ENCODE measurements at regions not wholly inside any gene's neighbourhood (a gene's known extent, or its start where the extent isn't known, plus 50 kb on each side); places are given as distances from the start of the nearest gene placed in this dataset.

- H3K4me3 ChIP-seq: no peak overlapping the region
- TF ChIP-seq FOXP2 (optimal IDR thresholded peaks at IDR 0.05; ENCODE audit: control extremely low read depth, extremely low read length, insufficient read depth) (no peak), POLR2AphosphoS5 (IDR thresholded peaks at IDR 0.05; ENCODE audit: borderline replicate concordance, low read depth, low read length) (no peak), EZH2 (IDR thresholded peaks at IDR 0.05) (no peak)
- H3K9ac ChIP-seq (ENCODE audit: insufficient read length): no peak overlapping the region
- no peak for DNase-seq (ENCODE audit: low read depth, low spot score)
- no peak overlapping the region for H3K27ac ChIP-seq
- H3K9me3 ChIP-seq (ENCODE audit: low read depth, low read length): no peaks in the 10 kb centered on the region
- no peaks in the 10 kb centered on the region for H3K36me3 ChIP-seq (ENCODE audit: insufficient read depth, low read length)
These were observed 860.7 kb downstream of the PCDH19 start for GRCh38 chrX:99549381-99549780.

DNA sequence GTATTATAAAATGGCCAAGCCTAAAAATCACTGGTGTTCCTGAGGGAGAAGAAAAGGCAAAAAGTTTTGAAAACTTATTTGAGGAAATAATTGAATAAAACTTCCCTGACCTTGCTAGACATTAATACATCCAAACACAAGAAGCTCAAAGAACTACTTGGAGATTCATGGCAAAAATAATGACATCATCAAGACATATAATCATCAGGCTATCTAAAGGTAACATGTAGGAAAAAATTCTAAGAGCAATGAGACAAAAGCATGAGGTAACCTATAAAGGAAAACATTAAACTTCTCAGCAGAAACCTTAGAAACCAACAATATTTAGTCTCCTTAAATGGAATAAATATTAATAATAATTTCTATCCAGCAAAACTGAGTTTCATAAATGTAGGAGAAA, 887.6 kb downstream of the PCDH19 start:
- Histone ChIP-seq H3K27ac (no peak overlapping the region), H3K36me3 (ENCODE audit: insufficient read depth, low read length) (no peaks in the 10 kb centered on the region), H3K9ac (ENCODE audit: insufficient read length) (no peak overlapping the region), H3K9me3 (ENCODE audit: low read depth, low read length) (no peaks in the 10 kb centered on the region), H3K4me3 (no peak overlapping the region)
- TF ChIP-seq EZH2 (IDR thresholded peaks at IDR 0.05) (no peak), FOXP2 (optimal IDR thresholded peaks at IDR 0.05; ENCODE audit: control extremely low read depth, extremely low read length, insufficient read depth) (no peak), POLR2AphosphoS5 (IDR thresholded peaks at IDR 0.05; ENCODE audit: borderline replicate concordance, low read depth, low read length) (no peak)
- DNase-seq (ENCODE audit: low read depth, low spot score): no peak

DNA sequence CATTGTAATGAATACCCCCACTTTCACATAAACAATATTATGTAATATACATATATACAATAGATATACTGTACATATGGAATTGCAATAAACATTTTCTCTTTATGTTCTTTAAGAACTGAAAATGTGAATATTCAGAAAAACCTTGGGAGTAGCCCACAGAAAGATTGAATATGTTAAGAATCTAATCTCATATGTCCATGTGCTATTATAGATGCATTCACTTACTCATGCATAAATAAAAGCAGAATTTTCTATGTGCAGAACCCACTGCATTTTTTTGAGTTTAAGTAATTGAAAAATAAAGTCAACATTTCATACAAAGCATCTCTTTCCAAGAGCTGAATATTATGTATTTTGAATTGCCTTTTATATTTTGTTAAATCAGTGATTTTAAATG, 902.3 kb downstream of the PCDH19 start:
- H3K9ac ChIP-seq (ENCODE audit: insufficient read length): no peak overlapping the region
- DNase-seq (ENCODE audit: low read depth, low spot score): no peak
- no peak overlapping the region for H3K4me3 ChIP-seq
- no peaks in the 10 kb centered on the region for H3K36me3 ChIP-seq (ENCODE audit: insufficient read depth, low read length)
- H3K9me3 ChIP-seq (ENCODE audit: low read depth, low read length): no peaks in the 10 kb centered on the region
- H3K27ac ChIP-seq: no peak overlapping the region
- TF ChIP-seq EZH2 (IDR thresholded peaks at IDR 0.05) (no peak), POLR2AphosphoS5 (IDR thresholded peaks at IDR 0.05; ENCODE audit: borderline replicate concordance, low read depth, low read length) (no peak), FOXP2 (optimal IDR thresholded peaks at IDR 0.05; ENCODE audit: control extremely low read depth, extremely low read length, insufficient read depth) (no peak)

DNA sequence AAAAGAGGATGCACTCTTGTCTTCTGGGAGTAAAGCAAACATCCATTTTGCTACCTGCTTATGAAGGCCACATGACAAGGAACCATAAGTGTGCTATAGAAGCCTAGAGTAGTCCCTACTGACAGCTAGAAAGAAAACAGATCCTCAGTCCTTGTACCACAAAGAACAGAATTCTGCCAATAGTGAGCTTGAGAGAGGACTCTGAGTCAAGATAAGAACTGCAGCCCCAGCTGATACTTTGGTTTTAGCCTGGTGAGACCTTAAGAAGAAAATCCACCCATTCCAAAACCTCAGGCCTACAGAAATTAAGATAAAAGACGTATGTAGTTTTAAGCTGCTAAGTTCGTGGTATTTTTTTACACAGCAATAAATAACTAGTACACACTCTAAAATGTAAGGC, 914.6 kb downstream of the PCDH19 start:
- no peak for TF ChIP-seq EZH2 (IDR thresholded peaks at IDR 0.05)
- no peak for TF ChIP-seq POLR2AphosphoS5 (IDR thresholded peaks at IDR 0.05; ENCODE audit: borderline replicate concordance, low read depth, low read length)
- no peak for TF ChIP-seq FOXP2 (optimal IDR thresholded peaks at IDR 0.05; ENCODE audit: control extremely low read depth, extremely low read length, insufficient read depth)
- no peak overlapping the region for H3K9ac ChIP-seq (ENCODE audit: insufficient read length)

GRCh38 chrX:99494668-99495067, 915.4 kb downstream of the PCDH19 start:
- DNase-seq (ENCODE audit: low read depth, low spot score): no peak
- H3K27ac ChIP-seq: no peak overlapping the region
- TF ChIP-seq POLR2AphosphoS5 (IDR thresholded peaks at IDR 0.05; ENCODE audit: borderline replicate concordance, low read depth, low read length) (no peak), EZH2 (IDR thresholded peaks at IDR 0.05) (no peak), FOXP2 (optimal IDR thresholded peaks at IDR 0.05; ENCODE audit: control extremely low read depth, extremely low read length, insufficient read depth) (no peak)
- no peaks in the 10 kb centered on the region for H3K9me3 ChIP-seq (ENCODE audit: low read depth, low read length)
- no peak overlapping the region for H3K9ac ChIP-seq (ENCODE audit: insufficient read length)
- H3K4me3 ChIP-seq: no peak overlapping the region
- H3K36me3 ChIP-seq (ENCODE audit: insufficient read depth, low read length): no peaks in the 10 kb centered on the region

More for the DNA sequence above, 914.6 kb downstream of the PCDH19 start:
- no peak for DNase-seq (ENCODE audit: low read depth, low spot score)
- Histone ChIP-seq H3K27ac (no peak overlapping the region), H3K36me3 (ENCODE audit: insufficient read depth, low read length) (no peaks in the 10 kb centered on the region), H3K4me3 (no peak overlapping the region), H3K9me3 (ENCODE audit: low read depth, low read length) (no peaks in the 10 kb centered on the region)

- Histone ChIP-seq H3K9ac (ENCODE audit: insufficient read length) (no peak overlapping the region), H3K36me3 (ENCODE audit: insufficient read depth, low read length) (no peaks in the 10 kb centered on the region), H3K4me3 (no peak overlapping the region), H3K27ac (no peak overlapping the region), H3K9me3 (ENCODE audit: low read depth, low read length) (no peaks in the 10 kb centered on the region)
- TF ChIP-seq EZH2 (IDR thresholded peaks at IDR 0.05) (no peak), POLR2AphosphoS5 (IDR thresholded peaks at IDR 0.05; ENCODE audit: borderline replicate concordance, low read depth, low read length) (no peak), FOXP2 (optimal IDR thresholded peaks at IDR 0.05; ENCODE audit: control extremely low read depth, extremely low read length, insufficient read depth) (no peak)
- DNase-seq (ENCODE audit: low read depth, low spot score): no peak
These were observed 929.3 kb downstream of the PCDH19 start for GRCh38 chrX:99480728-99481127.

DNA sequence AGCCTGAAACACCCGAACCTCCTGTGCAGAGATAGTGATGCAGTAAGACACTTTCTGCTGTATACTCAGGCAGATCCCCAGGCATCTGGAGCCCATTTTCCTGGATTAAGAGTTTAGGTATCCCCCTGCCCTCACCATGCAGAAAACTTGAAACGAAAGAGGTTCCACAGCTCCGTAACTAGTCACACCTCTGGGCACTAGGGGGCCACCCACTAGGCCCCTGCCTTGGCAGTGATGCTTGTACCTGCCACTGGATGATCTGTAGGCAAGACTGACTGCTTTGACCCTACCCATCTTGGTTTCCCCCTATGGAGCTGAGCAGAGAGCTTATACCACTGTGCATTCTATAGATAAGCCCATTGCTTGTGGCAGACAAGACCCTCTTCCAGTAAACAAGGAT, 940.6 kb downstream of the PCDH19 start:
- Histone ChIP-seq H3K36me3 (ENCODE audit: insufficient read depth, low read length) (no peaks in the 10 kb centered on the region), H3K4me3 (no peak overlapping the region), H3K9me3 (ENCODE audit: low read depth, low read length) (no peaks in the 10 kb centered on the region), H3K27ac (no peak overlapping the region), H3K9ac (ENCODE audit: insufficient read length) (no peak overlapping the region)
- TF ChIP-seq FOXP2 (optimal IDR thresholded peaks at IDR 0.05; ENCODE audit: control extremely low read depth, extremely low read length, insufficient read depth): no peak
- no peak for TF ChIP-seq EZH2 (IDR thresholded peaks at IDR 0.05)
- TF ChIP-seq POLR2AphosphoS5 (IDR thresholded peaks at IDR 0.05; ENCODE audit: borderline replicate concordance, low read depth, low read length): no peak
- DNase-seq (ENCODE audit: low read depth, low spot score): no peak

DNA sequence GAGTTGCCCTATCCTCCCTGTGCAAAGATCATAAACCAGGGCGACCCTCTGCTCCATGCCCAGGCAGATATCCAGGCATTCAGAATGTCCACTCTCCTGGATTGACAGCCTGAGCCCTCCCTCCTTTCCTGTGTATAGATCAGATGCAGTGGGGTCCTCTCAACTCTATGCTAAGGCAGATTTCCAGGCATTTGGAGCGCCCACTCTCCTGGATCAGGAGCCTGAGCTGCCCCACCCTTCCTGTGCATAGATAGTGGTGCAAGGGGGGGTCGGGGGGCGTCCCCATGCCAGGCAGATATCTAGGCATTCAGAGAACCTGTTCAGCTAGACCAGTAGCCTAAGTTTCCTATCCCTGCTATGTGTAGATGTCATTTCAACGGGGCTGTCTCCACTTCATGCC, 941.1 kb downstream of the PCDH19 start:
- no peak for DNase-seq (ENCODE audit: low read depth, low spot score)
- Histone ChIP-seq H3K27ac (no peak overlapping the region), H3K9me3 (ENCODE audit: low read depth, low read length) (no peaks in the 10 kb centered on the region), H3K4me3 (no peak overlapping the region), H3K9ac (ENCODE audit: insufficient read length) (no peak overlapping the region), H3K36me3 (ENCODE audit: insufficient read depth, low read length) (no peaks in the 10 kb centered on the region)
- no peak for TF ChIP-seq EZH2 (IDR thresholded peaks at IDR 0.05)
- no peak for TF ChIP-seq FOXP2 (optimal IDR thresholded peaks at IDR 0.05; ENCODE audit: control extremely low read depth, extremely low read length, insufficient read depth)
- no peak for TF ChIP-seq POLR2AphosphoS5 (IDR thresholded peaks at IDR 0.05; ENCODE audit: borderline replicate concordance, low read depth, low read length)

- no peaks in the 10 kb centered on the region for H3K9me3 ChIP-seq (ENCODE audit: low read depth, low read length)
- no peak overlapping the region for H3K4me3 ChIP-seq
- no peak overlapping the region for H3K9ac ChIP-seq (ENCODE audit: insufficient read length)
- no peaks in the 10 kb centered on the region for H3K36me3 ChIP-seq (ENCODE audit: insufficient read depth, low read length)
- H3K27ac ChIP-seq: no peak overlapping the region
- TF ChIP-seq POLR2AphosphoS5 (IDR thresholded peaks at IDR 0.05; ENCODE audit: borderline replicate concordance, low read depth, low read length) (no peak), FOXP2 (optimal IDR thresholded peaks at IDR 0.05; ENCODE audit: control extremely low read depth, extremely low read length, insufficient read depth) (no peak), EZH2 (IDR thresholded peaks at IDR 0.05) (no peak)
- no peak for DNase-seq (ENCODE audit: low read depth, low spot score)
These were observed 948.9 kb downstream of the PCDH19 start for GRCh38 chrX:99461223-99461622.
